CD4-positive, alpha-beta T cell (primary cell): ENCODE measurements at regions not wholly inside any gene's neighbourhood (a gene's known extent, or its start where the extent isn't known, plus 50 kb on each side); places are given as distances from the start of the nearest gene placed in this dataset.

Source experiments
- ATAC-seq: fragments of 200-7000 bp; cut with Tn5 transposase; one replicate; pipeline ENCODE4 v1.10.0; 2022; ENCODE audit warnings: mild to moderate bottlenecking; ENCODE audit not compliant: poor library complexity
- CTCF ChIA-PET: fragments of 350-600 bp; sonication (Branson Sonifier 250); formaldehyde crosslinking; loops from one replicate; lab custom pipeline; 2021; ENCODE audit warnings: antibody characterized with exemption, inconsistent platforms; lab: Charles Lee
- POLR2A ChIA-PET: fragments of 350-600 bp; sonication (Branson Sonifier 250); formaldehyde crosslinking; loops from one replicate; lab custom pipeline; 2021; ENCODE audit warnings: antibody characterized with exemption, inconsistent platforms; lab: Charles Lee
- DNase-seq, 14 experiments: peaks; one replicate each; pipeline ENCODE4 v3.0.0-alpha.2; 2013 to 2020; ENCODE audit warnings: mixed read lengths in 2 of 14
- H3K27ac ChIP-seq, 2 donors: one replicate each; pipeline versions ENCODE4 v1.5.1 to v1.7.0; 2013; ENCODE audit warnings: low read length in 2 of 2, low read depth in 1 of 2, mild to moderate bottlenecking in 1 of 2
- H3K27me3 ChIP-seq, 2 experiments: 1 replicate in 1 of 2; 2 replicates in 1 of 2; pipeline versions ENCODE4 v1.6.1 to v1.7.0; 2013; ENCODE audit warnings: low read length in 2 of 2, control low read depth in 1 of 2, mild to moderate bottlenecking in 1 of 2, moderate library complexity in 1 of 2; ENCODE audit not compliant: insufficient read depth in 2 of 2, control insufficient read depth in 1 of 2
- H3K36me3 ChIP-seq: one replicate; pipeline ENCODE4 v1.6.1; 2013; ENCODE audit warnings: low read length, control low read depth; ENCODE audit not compliant: insufficient read depth
- H3K4me1 ChIP-seq: one replicate; pipeline ENCODE4 v1.6.1; 2013; ENCODE audit warnings: low read length, control low read depth; ENCODE audit not compliant: insufficient read depth
- H3K4me3 ChIP-seq: one replicate; pipeline ENCODE4 v1.5.1; 2013; ENCODE audit warnings: mild to moderate bottlenecking, low read length, moderate library complexity
- H3K9me3 ChIP-seq, 2 experiments: 1 replicate in 1 of 2; 2 replicates in 1 of 2; pipeline versions ENCODE4 v1.6.1 to v1.7.0; 2013; ENCODE audit warnings: low read length in 2 of 2, mild to moderate bottlenecking in 2 of 2, control low read depth in 1 of 2, moderate library complexity in 1 of 2; ENCODE audit not compliant: control insufficient read depth in 1 of 2, insufficient read depth in 1 of 2
- H3K27ac Mint-ChIP-seq: one replicate; pipeline ENCODE4 v1.8.0; 2020; ENCODE audit warnings: mixed read lengths
- H3K27me3 Mint-ChIP-seq: one replicate; pipeline ENCODE4 v1.8.0; 2021; ENCODE audit warnings: mixed read lengths
- H3K36me3 Mint-ChIP-seq: one replicate; pipeline ENCODE4 v1.8.0; 2021; ENCODE audit warnings: low read depth, mixed read lengths
- H3K4me1 Mint-ChIP-seq: one replicate; pipeline ENCODE4 v1.8.0; 2021; ENCODE audit warnings: low read depth, mixed read lengths
- H3K4me3 Mint-ChIP-seq: one replicate; pipeline ENCODE4 v1.8.0; 2020; ENCODE audit warnings: mild to moderate bottlenecking, mixed read lengths
- H3K9me3 Mint-ChIP-seq: one replicate; pipeline ENCODE4 v1.8.0; 2020; ENCODE audit warnings: mixed read lengths
- CTCF ChIP-seq: fragments of 200-600 bp; IDR thresholded peaks from one replicate; pipeline ENCODE4 v1.8.0; 2022; ENCODE audit warnings: antibody characterized with exemption, mild to moderate bottlenecking
- intact Hi-C, 2 experiments: fragments of 100-400 bp; cut with DNase I in 1 of 2; cut with micrococcal nuclease in 1 of 2; formaldehyde crosslinking; loops; one replicate each; pipeline versions ENCODE4 v1.15.1 to v1.9.0; 2023 to 2025; cut with DNase I, micrococcal nuclease

DNA sequence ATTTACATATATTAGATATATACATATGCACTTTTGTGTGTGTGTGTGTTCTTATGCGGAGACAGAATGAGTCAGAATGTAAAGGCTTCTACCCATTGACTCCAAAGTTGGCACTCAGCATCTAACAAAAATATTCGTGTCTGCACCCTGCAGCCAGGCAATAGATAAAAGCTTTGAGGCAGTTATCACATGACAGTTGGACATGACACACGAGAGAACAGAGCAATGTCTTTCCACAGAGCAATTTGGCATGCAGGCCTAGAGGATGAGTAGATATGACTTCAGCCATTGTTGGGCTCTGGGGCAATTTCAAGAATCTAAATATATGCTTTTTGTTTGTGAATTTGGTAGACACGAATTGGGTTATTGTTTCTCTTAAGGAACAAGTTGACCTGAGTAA is 391.2 kb downstream of the SLITRK2 start:
- no peaks in the 10 kb centered on the region for H3K27me3 Mint-ChIP-seq
- H3K27me3 ChIP-seq, result no peaks in the 10 kb centered on the region
- H3K36me3 Mint-ChIP-seq, result no peaks in the 10 kb centered on the region
- H3K4me3 ChIP-seq, result no peak overlapping the region
- no peak overlapping the region for H3K4me3 Mint-ChIP-seq
- intact Hi-C loops, result no loop called here
- DNase-seq (no peak), ATAC-seq (no peak)
- H3K4me1 Mint-ChIP-seq, result no peaks in the 10 kb centered on the region
- peaks cover 0 to 4% of the 10 kb centered on the region in 2 experiments for H3K9me3 ChIP-seq
- no peak overlapping the region for H3K27ac ChIP-seq
- no peaks in the 10 kb centered on the region for H3K36me3 ChIP-seq
- ChIA-PET POLR2A (no interaction called here), CTCF (interaction anchor here (1.1 kb wide), 1 partner anchor 29 kb away, joined by 3 read pairs; no protein-coding TSS in a partner anchor)
- TF ChIP-seq CTCF, result no peak
- H3K9me3 Mint-ChIP-seq, result no peaks in the 10 kb centered on the region
- H3K4me1 ChIP-seq, result no peaks in the 10 kb centered on the region
- H3K27ac Mint-ChIP-seq, result no peak overlapping the region

GRCh38 chrX:146224442-146224841 is 406.8 kb downstream of the SLITRK2 start:
- no peak overlapping the region for H3K27ac ChIP-seq
- no peaks in the 10 kb centered on the region for H3K27me3 Mint-ChIP-seq
- DNase-seq, result no peak
- no peaks in the 10 kb centered on the region for H3K9me3 ChIP-seq
- no peaks in the 10 kb centered on the region for H3K4me1 ChIP-seq
- no peak overlapping the region for H3K4me3 ChIP-seq
- intact Hi-C loops, result no loop called here
- no peak for TF ChIP-seq CTCF
- ChIA-PET POLR2A (no interaction called here), CTCF (no interaction called here)
- no peaks in the 10 kb centered on the region for H3K36me3 ChIP-seq
- H3K27ac Mint-ChIP-seq, result no peak overlapping the region
- no peak for ATAC-seq
- no peaks in the 10 kb centered on the region for H3K27me3 ChIP-seq
- H3K4me1 Mint-ChIP-seq, result no peaks in the 10 kb centered on the region
- H3K36me3 Mint-ChIP-seq, result no peaks in the 10 kb centered on the region
- no peaks in the 10 kb centered on the region for H3K9me3 Mint-ChIP-seq
- no peak overlapping the region for H3K4me3 Mint-ChIP-seq

DNA sequence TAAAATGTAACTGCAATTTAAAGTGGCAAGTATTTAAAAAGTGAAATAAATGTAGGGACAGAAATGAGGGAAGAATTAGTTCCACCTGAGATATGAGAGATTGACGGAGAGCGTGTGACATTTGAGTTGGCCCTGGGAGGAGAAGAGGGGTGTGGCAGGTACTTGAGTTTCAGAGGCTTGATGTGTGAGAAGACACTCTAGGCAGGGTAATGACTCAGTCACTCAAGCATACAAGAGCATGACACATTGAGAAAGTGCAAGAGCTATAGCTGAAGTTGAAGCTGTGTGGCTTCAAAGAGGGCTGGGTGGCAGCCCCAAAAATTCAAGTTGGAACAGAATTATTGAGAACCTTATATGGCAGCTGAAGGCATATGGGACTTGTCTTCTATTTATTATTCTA is 420.5 kb downstream of the SLITRK2 start:
- Histone ChIP-seq H3K9me3 (no peaks in the 10 kb centered on the region), H3K36me3 (no peaks in the 10 kb centered on the region), H3K4me1 (no peaks in the 10 kb centered on the region), H3K4me3 (no peak overlapping the region), H3K27me3 (no peaks in the 10 kb centered on the region), H3K27ac (no peak overlapping the region)
- H3K27ac Mint-ChIP-seq, result no peak overlapping the region
- ATAC-seq (no peak), DNase-seq (no peak)
- H3K4me3 Mint-ChIP-seq, result no peak overlapping the region
- H3K36me3 Mint-ChIP-seq, result no peaks in the 10 kb centered on the region
- intact Hi-C loops, result no loop called here
- H3K27me3 Mint-ChIP-seq, result no peaks in the 10 kb centered on the region
- ChIA-PET POLR2A (no interaction called here), CTCF (interaction anchor here (1.1 kb wide), 1 partner anchor 29 kb away, joined by 3 read pairs; no protein-coding TSS in a partner anchor)
- TF ChIP-seq CTCF, result no peak
- H3K4me1 Mint-ChIP-seq, result no peaks in the 10 kb centered on the region
- H3K9me3 Mint-ChIP-seq, result peaks cover 2% of the 10 kb centered on the region
